Muscle layer of duodenum (tissue), 2 donors: ENCODE measurements at regions not wholly inside any gene's neighbourhood (a gene's known extent, or its start where the extent isn't known, plus 50 kb on each side); places are given as distances from the start of the nearest gene placed in this dataset.
"Not testable (repeated sequence)": the region's sequence is repeated elsewhere in the genome, so short reads cannot be mapped to it uniquely, and the experiment has no call there.

Source experiments
- H3K27ac ChIP-seq: one replicate; pipeline ENCODE4 v1.7.0; 2013; ENCODE audit warnings: mild to moderate bottlenecking, low read length
- H3K27me3 ChIP-seq: one replicate; pipeline ENCODE4 v1.7.0; 2013; ENCODE audit warnings: low read depth, mild to moderate bottlenecking, control low read depth, low read length
- H3K36me3 ChIP-seq, 2 donors: one replicate each; pipeline ENCODE4 v1.7.0; 2013; ENCODE audit warnings: low read length in 2 of 2, control low read depth in 1 of 2, mild to moderate bottlenecking in 1 of 2; ENCODE audit not compliant: insufficient read depth in 2 of 2, control insufficient read depth in 1 of 2
- H3K4me1 ChIP-seq, 2 donors: one replicate each; pipeline ENCODE4 v1.7.0; 2013; ENCODE audit warnings: low read length in 2 of 2, mild to moderate bottlenecking in 2 of 2, control low read depth in 1 of 2, moderate library complexity in 1 of 2; ENCODE audit not compliant: insufficient read depth in 2 of 2, control insufficient read depth in 1 of 2
- H3K4me3 ChIP-seq, 2 donors: one replicate each; pipeline ENCODE4 v1.7.0; 2013; ENCODE audit warnings: low read length in 2 of 2, low read depth in 1 of 2, mild to moderate bottlenecking in 1 of 2
- H3K9me3 ChIP-seq, 2 donors: one replicate each; pipeline ENCODE4 v1.7.0; 2013; ENCODE audit warnings: low read length in 2 of 2, control low read depth in 1 of 2, mild to moderate bottlenecking in 1 of 2; ENCODE audit not compliant: control insufficient read depth in 1 of 2
- donor health status: healthy.

GRCh38 chr1:200262326-200262965 is 147.4 kb downstream of the ZNF281 start:
- Histone ChIP-seq H3K4me3 (no peak overlapping the region), H3K9me3 (no peaks in the 10 kb centered on the region), H3K27ac (no peak overlapping the region), H3K27me3 (no peaks in the 10 kb centered on the region), H3K36me3 (no peaks in the 10 kb centered on the region), H3K4me1 (no peaks in the 10 kb centered on the region)

GRCh38 chr1:200260597-200261335 is 149.1 kb downstream of the ZNF281 start:
- H3K4me3 ChIP-seq, result no peak overlapping the region
- H3K27ac ChIP-seq, result no peak overlapping the region
- no peaks in the 10 kb centered on the region for H3K9me3 ChIP-seq
- H3K27me3 ChIP-seq, result no peaks in the 10 kb centered on the region
- H3K36me3 ChIP-seq, result no peaks in the 10 kb centered on the region
- H3K4me1 ChIP-seq, result no peaks in the 10 kb centered on the region

- Histone ChIP-seq H3K27ac (no peak overlapping the region), H3K36me3 (no peaks in the 10 kb centered on the region), H3K27me3 (no peaks in the 10 kb centered on the region), H3K9me3 (no peaks in the 10 kb centered on the region), H3K4me1 (no peaks in the 10 kb centered on the region), H3K4me3 (no peak overlapping the region)
Measured at GRCh38 chr1:200258447-200259375, 151.1 kb downstream of the ZNF281 start.

GRCh38 chr1:200257235-200257634 is 152.6 kb downstream of the ZNF281 start:
- Histone ChIP-seq H3K36me3 (no peaks in the 10 kb centered on the region), H3K4me3 (no peak overlapping the region), H3K4me1 (no peaks in the 10 kb centered on the region), H3K27ac (no peak overlapping the region), H3K9me3 (no peaks in the 10 kb centered on the region), H3K27me3 (no peaks in the 10 kb centered on the region)

GRCh38 chr1:200254602-200255001 is 155.2 kb downstream of the ZNF281 start:
- not testable (repeated sequence) for H3K27me3 ChIP-seq, H3K9me3 ChIP-seq, H3K4me1 ChIP-seq, H3K4me3 ChIP-seq, H3K27ac ChIP-seq, H3K36me3 ChIP-seq

GRCh38 chr1:200253774-200254495 is 155.9 kb downstream of the ZNF281 start:
- Histone ChIP-seq H3K36me3 (no peaks in the 10 kb centered on the region), H3K27ac (no peak overlapping the region), H3K4me3 (no peak overlapping the region), H3K27me3 (no peaks in the 10 kb centered on the region), H3K4me1 (no peaks in the 10 kb centered on the region), H3K9me3 (no peaks in the 10 kb centered on the region)

- H3K4me3 ChIP-seq, result no peak overlapping the region
- no peaks in the 10 kb centered on the region for H3K36me3 ChIP-seq
- H3K4me1 ChIP-seq, result no peaks in the 10 kb centered on the region
- no peak overlapping the region for H3K27ac ChIP-seq
- H3K9me3 ChIP-seq, result no peaks in the 10 kb centered on the region
- no peaks in the 10 kb centered on the region for H3K27me3 ChIP-seq
Measured at GRCh38 chr1:200252531-200252930, 157.3 kb downstream of the ZNF281 start.

- Histone ChIP-seq H3K36me3 (no peaks in the 10 kb centered on the region), H3K9me3 (no peaks in the 10 kb centered on the region), H3K4me1 (no peaks in the 10 kb centered on the region), H3K27ac (no peak overlapping the region), H3K27me3 (no peaks in the 10 kb centered on the region), H3K4me3 (no peak overlapping the region)
Measured at GRCh38 chr1:200250469-200250868, 159.4 kb downstream of the ZNF281 start.

GRCh38 chr1:200248541-200248940 is 161.3 kb downstream of the ZNF281 start:
- no peaks in the 10 kb centered on the region for H3K9me3 ChIP-seq
- H3K27ac ChIP-seq, result no peak overlapping the region

GRCh38 chr1:200247518-200247917 is 162.3 kb downstream of the ZNF281 start:
- Histone ChIP-seq H3K36me3 (no peaks in the 10 kb centered on the region), H3K4me3 (no peak overlapping the region), H3K27ac (no peak overlapping the region)

More at GRCh38 chr1:200248541-200248940, 161.3 kb downstream of the ZNF281 start:
- no peaks in the 10 kb centered on the region for H3K36me3 ChIP-seq
- no peaks in the 10 kb centered on the region for H3K27me3 ChIP-seq
- H3K4me3 ChIP-seq, result no peak overlapping the region
- no peaks in the 10 kb centered on the region for H3K4me1 ChIP-seq

GRCh38 chr1:200245473-200245872 is 164.4 kb downstream of the ZNF281 start:
- Histone ChIP-seq H3K9me3 (no peaks in the 10 kb centered on the region), H3K27ac (no peak overlapping the region), H3K4me3 (no peak overlapping the region), H3K27me3 (no peaks in the 10 kb centered on the region), H3K4me1 (peaks cover 8 to 9% of the 10 kb centered on the region in 2 donors), H3K36me3 (no peaks in the 10 kb centered on the region)

More at GRCh38 chr1:200247518-200247917, 162.3 kb downstream of the ZNF281 start:
- Histone ChIP-seq H3K4me1 (peaks cover under 1 to 4% of the 10 kb centered on the region in 2 donors), H3K9me3 (no peaks in the 10 kb centered on the region), H3K27me3 (no peaks in the 10 kb centered on the region)
